ENCODE measurements at regions not wholly inside any gene's neighbourhood (a gene's known extent, or its start where the extent isn't known, plus 50 kb on each side); places are given as distances from the start of the nearest gene placed in this dataset.

DNA sequence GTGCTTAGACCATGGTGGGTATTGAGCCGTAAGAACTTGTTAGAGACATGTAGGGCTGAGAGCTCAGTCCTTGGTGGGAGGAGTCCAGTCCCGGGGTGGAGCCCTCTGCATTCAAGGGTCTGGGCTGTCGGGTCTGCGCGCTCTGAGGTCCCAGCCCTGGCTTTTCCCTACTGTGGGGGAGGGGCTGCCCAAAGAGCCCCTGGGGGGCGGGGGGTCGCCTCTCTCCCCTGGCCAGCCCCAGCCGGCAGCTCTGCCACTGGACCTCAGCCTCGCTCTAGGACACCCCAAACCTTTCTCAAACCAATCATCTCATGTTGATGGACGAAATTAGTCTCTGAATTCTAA, 1006.4 kb downstream of the BRD1 start:
- TF ChIP-seq, protein P1, sequence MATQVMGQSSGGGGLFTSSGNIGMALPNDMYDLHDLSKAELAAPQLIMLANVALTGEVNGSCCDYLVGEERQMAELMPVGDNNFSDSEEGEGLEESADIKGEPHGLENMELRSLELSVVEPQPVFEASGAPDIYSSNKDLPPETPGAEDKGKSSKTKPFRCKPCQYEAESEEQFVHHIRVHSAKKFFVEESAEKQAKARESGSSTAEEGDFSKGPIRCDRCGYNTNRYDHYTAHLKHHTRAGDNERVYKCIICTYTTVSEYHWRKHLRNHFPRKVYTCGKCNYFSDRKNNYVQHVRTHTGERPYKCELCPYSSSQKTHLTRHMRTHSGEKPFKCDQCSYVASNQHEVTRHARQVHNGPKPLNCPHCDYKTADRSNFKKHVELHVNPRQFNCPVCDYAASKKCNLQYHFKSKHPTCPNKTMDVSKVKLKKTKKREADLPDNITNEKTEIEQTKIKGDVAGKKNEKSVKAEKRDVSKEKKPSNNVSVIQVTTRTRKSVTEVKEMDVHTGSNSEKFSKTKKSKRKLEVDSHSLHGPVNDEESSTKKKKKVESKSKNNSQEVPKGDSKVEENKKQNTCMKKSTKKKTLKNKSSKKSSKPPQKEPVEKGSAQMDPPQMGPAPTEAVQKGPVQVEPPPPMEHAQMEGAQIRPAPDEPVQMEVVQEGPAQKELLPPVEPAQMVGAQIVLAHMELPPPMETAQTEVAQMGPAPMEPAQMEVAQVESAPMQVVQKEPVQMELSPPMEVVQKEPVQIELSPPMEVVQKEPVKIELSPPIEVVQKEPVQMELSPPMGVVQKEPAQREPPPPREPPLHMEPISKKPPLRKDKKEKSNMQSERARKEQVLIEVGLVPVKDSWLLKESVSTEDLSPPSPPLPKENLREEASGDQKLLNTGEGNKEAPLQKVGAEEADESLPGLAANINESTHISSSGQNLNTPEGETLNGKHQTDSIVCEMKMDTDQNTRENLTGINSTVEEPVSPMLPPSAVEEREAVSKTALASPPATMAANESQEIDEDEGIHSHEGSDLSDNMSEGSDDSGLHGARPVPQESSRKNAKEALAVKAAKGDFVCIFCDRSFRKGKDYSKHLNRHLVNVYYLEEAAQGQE (IDR thresholded peaks at IDR 0.05; ENCODE audit: insufficient replicate concordance, low read depth) = no peak
- TF ChIP-seq, protein P2, sequence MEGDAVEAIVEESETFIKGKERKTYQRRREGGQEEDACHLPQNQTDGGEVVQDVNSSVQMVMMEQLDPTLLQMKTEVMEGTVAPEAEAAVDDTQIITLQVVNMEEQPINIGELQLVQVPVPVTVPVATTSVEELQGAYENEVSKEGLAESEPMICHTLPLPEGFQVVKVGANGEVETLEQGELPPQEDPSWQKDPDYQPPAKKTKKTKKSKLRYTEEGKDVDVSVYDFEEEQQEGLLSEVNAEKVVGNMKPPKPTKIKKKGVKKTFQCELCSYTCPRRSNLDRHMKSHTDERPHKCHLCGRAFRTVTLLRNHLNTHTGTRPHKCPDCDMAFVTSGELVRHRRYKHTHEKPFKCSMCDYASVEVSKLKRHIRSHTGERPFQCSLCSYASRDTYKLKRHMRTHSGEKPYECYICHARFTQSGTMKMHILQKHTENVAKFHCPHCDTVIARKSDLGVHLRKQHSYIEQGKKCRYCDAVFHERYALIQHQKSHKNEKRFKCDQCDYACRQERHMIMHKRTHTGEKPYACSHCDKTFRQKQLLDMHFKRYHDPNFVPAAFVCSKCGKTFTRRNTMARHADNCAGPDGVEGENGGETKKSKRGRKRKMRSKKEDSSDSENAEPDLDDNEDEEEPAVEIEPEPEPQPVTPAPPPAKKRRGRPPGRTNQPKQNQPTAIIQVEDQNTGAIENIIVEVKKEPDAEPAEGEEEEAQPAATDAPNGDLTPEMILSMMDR (IDR thresholded peaks at IDR 0.05; ENCODE audit: insufficient read depth, low read length) = no peak
- TF ChIP-seq SPI1 (IDR thresholded peaks at IDR 0.05; ENCODE audit: borderline replicate concordance, low read depth) = no peak
- no peak for TF ChIP-seq GABPA (IDR thresholded peaks at IDR 0.05; ENCODE audit: low read depth)
- TF ChIP-seq POLR2AphosphoS5 (IDR thresholded peaks at IDR 0.05; ENCODE audit: low read depth) = no peak

Measured in HL-60 (cell line).